Astrocyte (in vitro differentiated cells and primary cell): ENCODE measurements at regions not wholly inside any gene's neighbourhood (a gene's known extent, or its start where the extent isn't known, plus 50 kb on each side); places are given as distances from the start of the nearest gene placed in this dataset.

Experiments used
- DNase-seq: peaks from one replicate; pipeline ENCODE4 v3.0.0-alpha.2; 2010; ENCODE audit warnings: low read depth
- FAIRE-seq: peaks from 2 replicates; lab custom pipeline; 2011; peaks lifted over from hg19 to GRCh38; lab: Jason Lieb, UNC
- H2AFZ ChIP-seq: 2 replicates; pipeline ENCODE4 v1.6.0; 2012; ENCODE audit warnings: low read depth, low read length, inconsistent platforms
- H3K27ac ChIP-seq: 2 replicates; pipeline ENCODE4 v1.5.1; 2011; ENCODE audit warnings: low read depth, low read length, inconsistent platforms
- H3K27me3 ChIP-seq: 2 replicates; pipeline ENCODE4 v1.6.0; 2011; ENCODE audit warnings: low read length, inconsistent platforms; ENCODE audit not compliant: insufficient read depth
- H3K36me3 ChIP-seq: 2 replicates; pipeline ENCODE4 v1.5.1; 2011; ENCODE audit warnings: low read length, inconsistent platforms; ENCODE audit not compliant: insufficient read depth
- H3K4me1 ChIP-seq: 2 replicates; pipeline ENCODE4 v1.5.1; 2011; ENCODE audit warnings: low read length, inconsistent platforms; ENCODE audit not compliant: insufficient read depth
- H3K4me2 ChIP-seq: 2 replicates; pipeline ENCODE4 v1.6.0; 2012; ENCODE audit warnings: low read length, inconsistent platforms
- H3K4me3 ChIP-seq: 2 replicates; pipeline ENCODE4 v1.5.1; 2011; ENCODE audit warnings: low read depth, mild to moderate bottlenecking, low read length, inconsistent platforms; ENCODE audit not compliant: insufficient read depth
- H3K79me2 ChIP-seq: 2 replicates; pipeline ENCODE4 v1.6.0; 2012; ENCODE audit warnings: mild to moderate bottlenecking, low read length, inconsistent platforms; ENCODE audit not compliant: insufficient read depth
- H3K9ac ChIP-seq: 2 replicates; pipeline ENCODE4 v1.6.0; 2012; ENCODE audit warnings: mild to moderate bottlenecking, low read length, inconsistent platforms
- H3K9me3 ChIP-seq: 2 replicates; pipeline ENCODE4 v1.5.1; 2012; ENCODE audit warnings: low read depth, mild to moderate bottlenecking, low read length, inconsistent platforms; ENCODE audit not compliant: insufficient read depth
- H4K20me1 ChIP-seq: 2 replicates; pipeline ENCODE4 v1.6.0; 2012; ENCODE audit warnings: low read length, inconsistent platforms; ENCODE audit not compliant: insufficient read depth
- H3K27ac Mint-ChIP-seq: one replicate; pipeline ENCODE4 v1.8.0; 2021; ENCODE audit warnings: mild to moderate bottlenecking, mixed read lengths; ENCODE audit not compliant: unreplicated experiment
- H3K27me3 Mint-ChIP-seq: one replicate; pipeline ENCODE4 v1.8.0; 2021; ENCODE audit warnings: low read depth, mixed read lengths; ENCODE audit not compliant: unreplicated experiment
- H3K36me3 Mint-ChIP-seq: one replicate; pipeline ENCODE4 v1.8.0; 2021; ENCODE audit warnings: low read depth, mixed read lengths; ENCODE audit not compliant: unreplicated experiment
- H3K4me1 Mint-ChIP-seq: one replicate; pipeline ENCODE4 v1.8.0; 2021; ENCODE audit warnings: low read depth, mixed read lengths; ENCODE audit not compliant: unreplicated experiment
- H3K4me3 Mint-ChIP-seq: one replicate; pipeline ENCODE4 v1.8.0; 2021; ENCODE audit warnings: mild to moderate bottlenecking, moderate library complexity, mixed read lengths; ENCODE audit not compliant: unreplicated experiment
- H3K9me3 Mint-ChIP-seq: one replicate; pipeline ENCODE4 v1.8.0; 2021; ENCODE audit warnings: mild to moderate bottlenecking, mixed read lengths; ENCODE audit not compliant: unreplicated experiment
- EZH2 ChIP-seq: IDR thresholded peaks from 2 replicates; pipeline ENCODE4 v1.6.1; 2012; ENCODE audit warnings: mild to moderate bottlenecking, low read length, inconsistent platforms; ENCODE audit not compliant: insufficient read depth
- TF ChIP-seq, protein P1 (sequence below): IDR thresholded peaks from 2 replicates; pipeline ENCODE4 v1.5.1; 2011; ENCODE audit warnings: low read depth, mild to moderate bottlenecking, inconsistent platforms, low read length, moderate library complexity; ENCODE audit not compliant: insufficient read depth

DNA sequence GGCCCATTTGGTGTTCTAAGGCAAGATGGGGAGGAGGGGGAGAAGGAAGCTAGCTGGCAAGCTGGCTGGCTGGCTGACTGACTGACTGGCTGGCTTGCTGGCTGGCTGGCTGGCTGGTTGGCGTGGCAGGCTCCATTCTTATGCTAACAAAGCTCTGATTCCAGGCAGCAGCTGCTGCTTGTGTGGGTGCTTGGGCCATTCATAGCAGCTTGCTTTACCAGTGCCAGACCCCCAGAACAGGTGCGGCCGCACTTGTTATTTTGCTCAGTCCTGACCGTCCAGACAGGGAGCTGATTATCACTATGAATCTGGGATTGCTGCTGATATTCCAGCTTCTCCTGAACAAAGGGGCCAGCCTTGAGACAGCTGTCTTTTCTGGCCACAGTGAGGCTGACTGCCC, 131.2 kb upstream of the PAK3 start:
- no peaks in the 10 kb centered on the region for H3K27me3 Mint-ChIP-seq
- no peak overlapping the region for H2AFZ ChIP-seq
- no peak overlapping the region for H3K27ac Mint-ChIP-seq
- TF ChIP-seq, protein P1, sequence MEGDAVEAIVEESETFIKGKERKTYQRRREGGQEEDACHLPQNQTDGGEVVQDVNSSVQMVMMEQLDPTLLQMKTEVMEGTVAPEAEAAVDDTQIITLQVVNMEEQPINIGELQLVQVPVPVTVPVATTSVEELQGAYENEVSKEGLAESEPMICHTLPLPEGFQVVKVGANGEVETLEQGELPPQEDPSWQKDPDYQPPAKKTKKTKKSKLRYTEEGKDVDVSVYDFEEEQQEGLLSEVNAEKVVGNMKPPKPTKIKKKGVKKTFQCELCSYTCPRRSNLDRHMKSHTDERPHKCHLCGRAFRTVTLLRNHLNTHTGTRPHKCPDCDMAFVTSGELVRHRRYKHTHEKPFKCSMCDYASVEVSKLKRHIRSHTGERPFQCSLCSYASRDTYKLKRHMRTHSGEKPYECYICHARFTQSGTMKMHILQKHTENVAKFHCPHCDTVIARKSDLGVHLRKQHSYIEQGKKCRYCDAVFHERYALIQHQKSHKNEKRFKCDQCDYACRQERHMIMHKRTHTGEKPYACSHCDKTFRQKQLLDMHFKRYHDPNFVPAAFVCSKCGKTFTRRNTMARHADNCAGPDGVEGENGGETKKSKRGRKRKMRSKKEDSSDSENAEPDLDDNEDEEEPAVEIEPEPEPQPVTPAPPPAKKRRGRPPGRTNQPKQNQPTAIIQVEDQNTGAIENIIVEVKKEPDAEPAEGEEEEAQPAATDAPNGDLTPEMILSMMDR, result no peak
- TF ChIP-seq EZH2, result no peak
- DNase-seq (no peak), FAIRE-seq (no peak)
- H3K4me2 ChIP-seq, result no peak overlapping the region
- H3K36me3 ChIP-seq, result no peaks in the 10 kb centered on the region
- no peaks in the 10 kb centered on the region for H3K9me3 Mint-ChIP-seq
- H3K27me3 ChIP-seq, result no peaks in the 10 kb centered on the region
- no peak overlapping the region for H3K9ac ChIP-seq
- H3K4me1 Mint-ChIP-seq, result peaks cover 7% of the 10 kb centered on the region
- no peaks in the 10 kb centered on the region for H3K79me2 ChIP-seq
- no peaks in the 10 kb centered on the region for H3K36me3 Mint-ChIP-seq
- no peak overlapping the region for H3K4me3 ChIP-seq
- H3K9me3 ChIP-seq, result no peaks in the 10 kb centered on the region
- H4K20me1 ChIP-seq, result no peaks in the 10 kb centered on the region
- no peak overlapping the region for H3K27ac ChIP-seq
- H3K4me1 ChIP-seq, result no peaks in the 10 kb centered on the region
- no peak overlapping the region for H3K4me3 Mint-ChIP-seq

DNA sequence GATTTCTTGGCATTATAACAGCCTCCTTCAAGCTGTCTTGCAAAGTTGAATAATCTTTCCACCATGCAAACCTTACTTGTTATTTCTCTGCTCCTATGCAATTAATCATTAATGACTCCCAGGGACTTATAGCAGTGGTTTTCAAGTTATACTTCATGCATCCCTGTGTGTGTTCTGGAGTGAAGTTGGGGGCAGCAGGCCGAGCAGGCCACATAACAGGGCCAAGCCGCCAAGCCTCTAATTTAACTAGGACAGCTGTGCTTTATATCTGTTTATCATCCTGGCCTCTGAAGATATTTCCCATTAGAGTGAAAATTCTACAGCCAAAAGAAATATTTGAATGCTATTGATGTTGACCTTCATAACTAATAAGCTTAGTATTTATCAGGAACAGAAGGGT, 133.5 kb upstream of the PAK3 start:
- Mint-ChIP-seq H3K9me3 (no peaks in the 10 kb centered on the region), H3K36me3 (no peaks in the 10 kb centered on the region), H3K4me3 (no peak overlapping the region), H3K27ac (no peak overlapping the region), H3K4me1 (peaks cover 7% of the 10 kb centered on the region), H3K27me3 (no peaks in the 10 kb centered on the region)
- no peak overlapping the region for H3K9ac ChIP-seq
- no peak for DNase-seq
- no peaks in the 10 kb centered on the region for H3K9me3 ChIP-seq
- no peaks in the 10 kb centered on the region for H3K4me1 ChIP-seq
- H3K4me3 ChIP-seq, result no peak overlapping the region
- FAIRE-seq, result no peak
- no peaks in the 10 kb centered on the region for H3K27me3 ChIP-seq
- no peaks in the 10 kb centered on the region for H3K79me2 ChIP-seq
- H3K4me2 ChIP-seq, result no peak overlapping the region
- H4K20me1 ChIP-seq, result no peaks in the 10 kb centered on the region
- no peak for TF ChIP-seq EZH2
- TF ChIP-seq, protein P1, result no peak
- H2AFZ ChIP-seq, result no peak overlapping the region
- no peaks in the 10 kb centered on the region for H3K36me3 ChIP-seq
- H3K27ac ChIP-seq, result no peak overlapping the region

DNA sequence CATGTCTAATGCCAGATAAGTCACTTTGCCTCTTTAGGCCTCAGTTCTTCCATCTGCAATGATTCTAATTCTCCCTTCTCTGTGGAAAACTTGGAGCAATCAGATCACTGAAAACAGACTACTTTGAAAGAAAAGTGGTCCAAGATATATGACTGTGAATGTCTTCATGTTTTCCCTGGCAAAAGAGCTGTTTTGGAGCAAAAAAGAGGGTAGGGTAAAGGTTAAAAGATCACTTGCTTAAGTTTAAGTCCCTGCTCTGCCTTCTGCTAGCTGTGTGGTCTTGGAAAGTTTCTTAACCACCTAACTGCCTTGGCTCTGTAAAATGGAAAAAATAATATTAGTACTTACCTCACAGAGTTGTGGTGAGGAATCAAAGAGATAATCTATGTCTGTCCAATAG, 140.3 kb upstream of the PAK3 start:
- Histone ChIP-seq H3K27me3 (no peaks in the 10 kb centered on the region), H3K79me2 (no peaks in the 10 kb centered on the region), H3K36me3 (no peaks in the 10 kb centered on the region), H3K9me3 (no peaks in the 10 kb centered on the region), H3K27ac (no peak overlapping the region), H2AFZ (no peak overlapping the region), H3K4me1 (no peaks in the 10 kb centered on the region), H3K4me2 (no peak overlapping the region), H3K9ac (no peak overlapping the region), H3K4me3 (no peak overlapping the region), H4K20me1 (no peaks in the 10 kb centered on the region)
- TF ChIP-seq, protein P1, result no peak
- no peak for TF ChIP-seq EZH2
- Mint-ChIP-seq H3K27ac (no peak overlapping the region), H3K9me3 (no peaks in the 10 kb centered on the region), H3K27me3 (no peaks in the 10 kb centered on the region), H3K4me1 (no peaks in the 10 kb centered on the region), H3K4me3 (no peak overlapping the region), H3K36me3 (no peaks in the 10 kb centered on the region)
- FAIRE-seq (no peak), DNase-seq (no peak)
